ENCODE measurements at regions not wholly inside any gene's neighbourhood (a gene's known extent, or its start where the extent isn't known, plus 50 kb on each side); places are given as distances from the start of the nearest gene placed in this dataset.

DNA sequence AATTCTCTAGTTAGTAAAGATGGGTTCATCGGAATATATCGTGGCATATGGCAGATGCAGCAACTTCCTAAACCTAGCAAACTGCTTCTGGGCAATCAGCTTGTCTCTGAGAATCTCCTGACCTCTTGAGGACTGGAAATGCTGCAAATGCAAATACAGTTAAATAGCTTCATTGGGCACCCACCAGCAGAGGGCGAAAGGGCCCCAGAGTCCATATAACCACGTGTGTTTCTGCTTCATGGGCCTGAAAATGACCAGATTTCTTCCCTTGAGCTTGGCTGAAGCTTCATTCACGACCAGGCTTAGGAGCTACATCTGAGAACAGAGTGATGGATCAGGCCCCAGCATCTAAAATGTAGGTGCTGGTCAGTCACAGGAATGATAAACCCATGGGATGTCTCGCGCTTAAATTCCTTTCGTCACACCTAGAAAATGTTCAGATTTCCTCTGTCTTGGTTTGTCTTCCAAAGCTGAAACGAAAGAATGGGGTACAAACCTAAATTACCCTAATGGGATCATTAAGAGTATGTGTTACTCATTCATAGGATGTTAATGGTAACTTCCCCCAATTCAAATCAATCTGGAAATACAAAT, 1482.5 kb upstream of the TMEM132C start:
- no peak for TF ChIP-seq EZH2 (IDR thresholded peaks at IDR 0.05; ENCODE audit: borderline replicate concordance, low read length)
- TF ChIP-seq, protein P1, sequence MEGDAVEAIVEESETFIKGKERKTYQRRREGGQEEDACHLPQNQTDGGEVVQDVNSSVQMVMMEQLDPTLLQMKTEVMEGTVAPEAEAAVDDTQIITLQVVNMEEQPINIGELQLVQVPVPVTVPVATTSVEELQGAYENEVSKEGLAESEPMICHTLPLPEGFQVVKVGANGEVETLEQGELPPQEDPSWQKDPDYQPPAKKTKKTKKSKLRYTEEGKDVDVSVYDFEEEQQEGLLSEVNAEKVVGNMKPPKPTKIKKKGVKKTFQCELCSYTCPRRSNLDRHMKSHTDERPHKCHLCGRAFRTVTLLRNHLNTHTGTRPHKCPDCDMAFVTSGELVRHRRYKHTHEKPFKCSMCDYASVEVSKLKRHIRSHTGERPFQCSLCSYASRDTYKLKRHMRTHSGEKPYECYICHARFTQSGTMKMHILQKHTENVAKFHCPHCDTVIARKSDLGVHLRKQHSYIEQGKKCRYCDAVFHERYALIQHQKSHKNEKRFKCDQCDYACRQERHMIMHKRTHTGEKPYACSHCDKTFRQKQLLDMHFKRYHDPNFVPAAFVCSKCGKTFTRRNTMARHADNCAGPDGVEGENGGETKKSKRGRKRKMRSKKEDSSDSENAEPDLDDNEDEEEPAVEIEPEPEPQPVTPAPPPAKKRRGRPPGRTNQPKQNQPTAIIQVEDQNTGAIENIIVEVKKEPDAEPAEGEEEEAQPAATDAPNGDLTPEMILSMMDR (IDR thresholded peaks at IDR 0.05; ENCODE audit: low read length): peak; percentile 61
